AG04449 (cell line): ENCODE measurements at regions not wholly inside any gene's neighbourhood (a gene's known extent, or its start where the extent isn't known, plus 50 kb on each side); places are given as distances from the start of the nearest gene placed in this dataset.

Experiments
- CTCF ChIA-PET: fragments of 350-600 bp; formaldehyde crosslinking; extraction: SDS; loops from one replicate; lab custom pipeline; 2021; ENCODE audit warnings: antibody characterized with exemption; lab: Yijun Ruan, JAX
- POLR2A ChIA-PET: fragments of 400-600, 350-600 bp; formaldehyde crosslinking; extraction: SDS; loops from one replicate; lab custom pipeline; 2020; ENCODE audit warnings: antibody characterized with exemption, inconsistent platforms; lab: Yijun Ruan, JAX
- DNase-seq: peaks from one replicate; pipeline ENCODE4 v3.0.0-alpha.2; 2010; ENCODE audit warnings: low read depth, low spot score
- H3K4me3 ChIP-seq: 2 replicates; pipeline ENCODE4 v1.5.1; 2011; ENCODE audit warnings: low read depth, mild to moderate bottlenecking, control low read depth, low read length
- TF ChIP-seq, protein P1 (sequence below): IDR thresholded peaks from one replicate; pipeline ENCODE4 v1.5.1; 2011; ENCODE audit warnings: mild to moderate bottlenecking, moderate library complexity, low read length, control low read depth, inconsistent platforms; ENCODE audit not compliant: insufficient read depth; ENCODE audit errors: missing control alignments

DNA sequence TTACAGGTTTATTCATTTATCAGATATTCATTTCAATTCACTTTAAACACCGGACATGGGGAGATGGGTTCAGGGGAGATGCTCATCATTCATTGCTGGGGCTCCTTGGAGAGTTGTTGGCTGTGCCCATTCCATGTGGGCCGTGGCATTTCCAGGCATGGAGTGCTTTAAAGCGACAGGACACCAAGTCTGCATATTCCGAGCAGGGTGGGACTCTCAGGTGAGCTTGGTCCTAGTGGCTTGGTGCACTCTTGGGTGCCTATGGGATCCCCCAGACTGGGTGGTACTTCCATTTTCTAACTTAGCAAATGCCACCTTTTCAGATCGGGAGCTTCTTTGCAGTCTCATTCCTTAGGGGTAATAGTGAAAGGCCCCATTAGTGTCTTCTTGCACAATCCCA is 619.5 kb upstream of the CADM1 start:
- POLR2A ChIA-PET: no interaction called here
- H3K4me3 ChIP-seq: no peak overlapping the region
- TF ChIP-seq, protein P1, sequence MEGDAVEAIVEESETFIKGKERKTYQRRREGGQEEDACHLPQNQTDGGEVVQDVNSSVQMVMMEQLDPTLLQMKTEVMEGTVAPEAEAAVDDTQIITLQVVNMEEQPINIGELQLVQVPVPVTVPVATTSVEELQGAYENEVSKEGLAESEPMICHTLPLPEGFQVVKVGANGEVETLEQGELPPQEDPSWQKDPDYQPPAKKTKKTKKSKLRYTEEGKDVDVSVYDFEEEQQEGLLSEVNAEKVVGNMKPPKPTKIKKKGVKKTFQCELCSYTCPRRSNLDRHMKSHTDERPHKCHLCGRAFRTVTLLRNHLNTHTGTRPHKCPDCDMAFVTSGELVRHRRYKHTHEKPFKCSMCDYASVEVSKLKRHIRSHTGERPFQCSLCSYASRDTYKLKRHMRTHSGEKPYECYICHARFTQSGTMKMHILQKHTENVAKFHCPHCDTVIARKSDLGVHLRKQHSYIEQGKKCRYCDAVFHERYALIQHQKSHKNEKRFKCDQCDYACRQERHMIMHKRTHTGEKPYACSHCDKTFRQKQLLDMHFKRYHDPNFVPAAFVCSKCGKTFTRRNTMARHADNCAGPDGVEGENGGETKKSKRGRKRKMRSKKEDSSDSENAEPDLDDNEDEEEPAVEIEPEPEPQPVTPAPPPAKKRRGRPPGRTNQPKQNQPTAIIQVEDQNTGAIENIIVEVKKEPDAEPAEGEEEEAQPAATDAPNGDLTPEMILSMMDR: no peak
- CTCF ChIA-PET: no interaction called here
- no peak for DNase-seq

DNA sequence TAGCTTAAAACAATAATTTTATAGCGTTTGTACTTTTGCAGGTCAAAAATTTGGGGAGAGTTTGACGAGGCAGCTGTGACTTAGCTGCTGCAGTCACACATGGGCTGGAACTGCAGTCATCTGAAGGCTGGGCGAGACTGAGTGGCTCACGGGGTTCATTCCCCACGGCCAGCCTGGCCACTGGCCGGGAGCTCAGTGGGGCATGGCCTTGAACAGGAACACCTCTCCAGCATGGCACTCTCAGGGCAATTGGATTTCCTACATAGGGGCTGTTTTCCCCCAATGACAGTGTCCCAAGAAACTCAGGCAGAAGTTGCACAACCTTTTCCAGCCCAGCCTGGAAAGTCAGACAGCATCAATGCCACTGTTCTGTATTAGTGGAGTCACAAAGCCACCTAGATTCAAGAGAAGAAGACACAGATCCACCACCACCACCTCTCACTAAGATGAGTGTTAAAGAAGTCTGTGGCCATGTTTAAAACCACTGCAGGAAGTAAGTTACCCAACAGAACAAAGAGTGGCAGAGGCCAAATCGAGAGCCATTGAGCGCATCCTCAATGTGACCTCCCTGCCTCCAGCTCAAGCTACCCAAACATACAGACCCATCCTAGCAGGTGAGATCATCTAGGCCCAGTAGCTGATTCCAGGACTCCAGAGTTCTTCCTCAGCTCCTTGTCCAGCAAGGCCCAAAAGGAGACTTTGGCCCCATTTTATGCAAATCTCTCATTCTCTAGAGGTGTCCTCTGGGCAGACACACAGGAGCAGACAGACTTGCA is 618.7 kb upstream of the CADM1 start:
- H3K4me3 ChIP-seq: no peak overlapping the region
- ChIA-PET CTCF (no interaction called here), POLR2A (no interaction called here)
- no peak for DNase-seq
- TF ChIP-seq, protein P1: no peak

DNA sequence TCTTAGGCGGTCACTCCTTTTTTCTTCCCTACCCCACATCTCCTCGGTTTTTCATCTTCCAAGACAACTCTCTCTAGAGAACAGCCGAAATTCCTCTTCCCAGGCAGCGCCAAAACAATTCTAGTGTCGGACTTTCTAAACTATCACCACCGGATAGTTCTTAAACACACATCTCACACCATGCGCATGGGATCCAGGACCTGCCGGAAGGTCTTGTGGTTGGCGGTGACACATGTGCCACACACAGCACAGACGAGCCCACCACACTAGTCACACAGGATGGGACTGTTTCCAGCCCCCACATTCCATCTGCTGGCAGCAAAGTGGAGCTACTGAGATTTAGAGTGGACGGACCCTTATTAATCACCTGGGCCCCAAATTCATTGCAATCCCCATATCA is 614.9 kb upstream of the CADM1 start:
- POLR2A ChIA-PET: no interaction called here
- TF ChIP-seq, protein P1: no peak
- no peak for DNase-seq
- H3K4me3 ChIP-seq: no peak overlapping the region
- CTCF ChIA-PET: no interaction called here

DNA sequence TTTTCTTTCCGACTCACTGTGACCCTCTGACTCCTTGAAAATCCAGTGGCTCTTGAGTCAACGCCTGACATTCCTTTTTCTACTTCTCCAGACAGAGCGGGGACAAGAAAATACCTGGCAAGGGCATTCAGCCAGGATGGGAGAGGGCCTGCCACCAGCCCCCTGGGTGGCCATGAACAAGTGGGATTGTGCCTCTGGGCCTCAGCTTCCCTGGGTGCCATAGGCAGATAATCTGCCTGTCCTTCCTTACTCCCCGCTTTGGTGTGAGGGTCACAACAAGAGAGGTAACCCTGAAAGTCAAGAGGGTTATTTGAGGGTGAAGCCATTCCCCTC is 613.9 kb upstream of the CADM1 start:
- ChIA-PET CTCF (no interaction called here), POLR2A (no interaction called here)
- TF ChIP-seq, protein P1: no peak
- no peak for DNase-seq
- no peak overlapping the region for H3K4me3 ChIP-seq

DNA sequence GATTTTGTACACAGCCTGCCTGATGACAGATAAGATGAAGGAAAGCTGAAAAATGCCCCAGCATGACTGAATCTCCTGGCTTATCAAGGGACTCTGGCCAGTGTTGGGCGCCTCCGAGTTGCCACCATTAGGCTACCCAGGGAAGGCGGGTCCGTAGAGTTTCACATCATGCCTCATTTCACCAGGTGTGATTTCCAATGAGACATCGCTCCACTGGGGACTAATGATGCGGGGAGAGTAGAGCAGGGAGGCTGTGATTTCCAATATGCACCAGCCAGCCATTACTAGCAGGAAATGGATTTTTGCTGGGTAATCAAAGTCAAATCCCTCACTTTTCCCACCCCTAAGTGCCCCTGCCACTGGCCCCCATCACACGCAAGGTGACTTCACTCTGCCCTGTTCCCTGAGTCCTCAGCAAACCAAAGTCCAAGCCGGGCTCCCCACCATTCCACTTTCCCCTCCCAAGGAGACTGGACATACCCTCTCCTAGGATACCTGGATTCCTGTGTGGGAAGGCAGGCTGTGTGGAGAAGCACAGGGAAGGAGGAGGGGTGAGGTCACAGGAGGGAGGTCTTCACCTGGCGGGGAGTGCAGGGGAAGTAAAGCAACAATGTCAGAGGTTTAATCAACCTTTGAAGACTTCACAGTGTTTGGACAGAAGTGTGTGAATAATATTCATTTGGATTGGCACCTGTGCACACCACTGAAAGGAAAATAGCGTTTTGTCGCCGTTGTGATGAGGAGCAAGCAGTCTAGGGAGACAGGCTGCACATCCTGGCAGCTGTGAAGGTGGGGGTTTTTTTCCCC is 613.3 kb upstream of the CADM1 start:
- no peak overlapping the region for H3K4me3 ChIP-seq
- ChIA-PET CTCF (no interaction called here), POLR2A (no interaction called here)
- no peak for DNase-seq
- TF ChIP-seq, protein P1: no peak

DNA sequence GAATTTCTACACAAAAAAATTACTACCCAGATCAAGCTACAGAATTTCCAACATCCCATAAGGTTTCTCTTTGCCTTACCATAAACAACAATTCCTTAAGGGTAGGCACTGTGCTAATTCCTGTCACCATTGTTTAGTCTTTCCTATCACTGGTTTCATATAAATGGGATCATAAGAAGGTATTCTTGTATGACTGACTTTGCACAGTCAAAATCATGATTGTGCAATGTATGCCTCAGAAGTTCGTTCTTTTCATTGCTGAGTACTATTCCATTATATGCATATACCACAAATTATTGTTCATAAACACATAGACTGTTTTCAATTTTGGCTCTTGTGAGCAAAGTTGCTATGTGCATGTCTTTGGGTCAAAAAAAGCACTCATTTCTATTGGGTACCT is 611.6 kb upstream of the CADM1 start:
- TF ChIP-seq, protein P1: no peak
- no peak for DNase-seq
- ChIA-PET CTCF (no interaction called here), POLR2A (no interaction called here)
- H3K4me3 ChIP-seq: no peak overlapping the region
